ENCODE measurements at regions not wholly inside any gene's neighbourhood (a gene's known extent, or its start where the extent isn't known, plus 50 kb on each side); places are given as distances from the start of the nearest gene placed in this dataset.

- DNase-seq: no peak
These were observed 69.4 kb upstream of the STXBP5L start for GRCh38 chr3:120838441-120839091.

- no peak for DNase-seq
These were observed 68.9 kb upstream of the STXBP5L start for GRCh38 chr3:120839120-120839519.

GRCh38 chr3:120841264-120841663 is 66.7 kb upstream of the STXBP5L start:
- DNase-seq: no peak

GRCh38 chr3:120846073-120846472 is 61.9 kb upstream of the STXBP5L start:
- no peak for DNase-seq

- DNase-seq: no peak
These were observed 59.5 kb upstream of the STXBP5L start for GRCh38 chr3:120848503-120848902.

- peak in 6 of 56 donors; percentile 2 to 16 (median 6) for DNase-seq
These were observed 57.4 kb upstream of the STXBP5L start for GRCh38 chr3:120850381-120851295.

- DNase-seq: no peak
These were observed 55.6 kb upstream of the STXBP5L start for GRCh38 chr3:120852412-120852811.

GRCh38 chr3:120853416-120853815 is 54.6 kb upstream of the STXBP5L start:
- DNase-seq: no peak

- DNase-seq: no peak
These were observed 53.0 kb upstream of the STXBP5L start for GRCh38 chr3:120854908-120855526.

- peak in 38 of 56 donors; percentile 3 to 79 (median 38) for DNase-seq
These were observed 52.2 kb upstream of the STXBP5L start for GRCh38 chr3:120855665-120856437.
